ENCODE measurements at regions not wholly inside any gene's neighbourhood (a gene's known extent, or its start where the extent isn't known, plus 50 kb on each side); places are given as distances from the start of the nearest gene placed in this dataset.

- no peaks in the 10 kb centered on the region for H3K4me1 ChIP-seq
- no peaks in the 10 kb centered on the region for H3K36me3 ChIP-seq
- TF ChIP-seq CTCF (IDR thresholded peaks at IDR 0.05) (no peak), POLR2A (IDR thresholded peaks at IDR 0.05) (no peak)
- H3K9me3 ChIP-seq: no peaks in the 10 kb centered on the region
- no peak for DNase-seq
- H3K4me3 ChIP-seq (replicated peaks in 1 of 3): no peak overlapping the region
- intact Hi-C loops (cut with DNase I): no loop called here
- H3K27me3 ChIP-seq: no peaks in the 10 kb centered on the region
- WGBS, 2 donors: 23 to 46% methylated on average over 2 of the region's 2 CpGs
- no peak overlapping the region for H3K27ac ChIP-seq
Observed at GRCh38 chr3:8145661-8146060, 356.0 kb upstream of the LMCD1 start.

GRCh38 chr3:8147711-8148110 lies 353.9 kb upstream of the LMCD1 start:
- H3K27me3 ChIP-seq: no peaks in the 10 kb centered on the region
- no peaks in the 10 kb centered on the region for H3K4me1 ChIP-seq
- H3K4me3 ChIP-seq (replicated peaks in 1 of 3): no peak overlapping the region
- no peaks in the 10 kb centered on the region for H3K9me3 ChIP-seq
- intact Hi-C loops (cut with DNase I): no loop called here
- DNase-seq: no peak
- WGBS, 2 donors: 40 to 43% methylated on average over 1 of the region's 1 CpG
- TF ChIP-seq POLR2A (IDR thresholded peaks at IDR 0.05) (no peak), CTCF (IDR thresholded peaks at IDR 0.05) (no peak)
- H3K36me3 ChIP-seq: no peaks in the 10 kb centered on the region
- no peak overlapping the region for H3K27ac ChIP-seq

- Histone ChIP-seq H3K27me3 (no peaks in the 10 kb centered on the region), H3K4me3 (replicated peaks in 1 of 3) (no peak overlapping the region), H3K4me1 (no peaks in the 10 kb centered on the region), H3K27ac (no peak overlapping the region), H3K9me3 (no peaks in the 10 kb centered on the region), H3K36me3 (no peaks in the 10 kb centered on the region)
- TF ChIP-seq CTCF (IDR thresholded peaks at IDR 0.05) (no peak), POLR2A (IDR thresholded peaks at IDR 0.05) (no peak)
- WGBS, 2 donors: 66 to 67% methylated on average over 6 of the region's 6 CpGs
- intact Hi-C loops (cut with DNase I): no loop called here
- DNase-seq: no peak
Observed at GRCh38 chr3:8152821-8153418, 348.7 kb upstream of the LMCD1 start.

GRCh38 chr3:8153800-8154199 lies 347.8 kb upstream of the LMCD1 start:
- DNase-seq: no peak
- no peaks in the 10 kb centered on the region for H3K4me1 ChIP-seq
- H3K27ac ChIP-seq: no peak overlapping the region
- intact Hi-C loops (cut with DNase I): no loop called here
- TF ChIP-seq POLR2A (IDR thresholded peaks at IDR 0.05) (no peak), CTCF (IDR thresholded peaks at IDR 0.05) (no peak)
- H3K36me3 ChIP-seq: no peaks in the 10 kb centered on the region
- no peak overlapping the region for H3K4me3 ChIP-seq (replicated peaks in 1 of 3)
- H3K27me3 ChIP-seq: no peaks in the 10 kb centered on the region
- H3K9me3 ChIP-seq: no peaks in the 10 kb centered on the region

- no peaks in the 10 kb centered on the region for H3K4me1 ChIP-seq
- TF ChIP-seq CTCF (IDR thresholded peaks at IDR 0.05) (no peak), POLR2A (IDR thresholded peaks at IDR 0.05) (no peak)
Observed at GRCh38 chr3:8154617-8155016, 347.0 kb upstream of the LMCD1 start.

More at GRCh38 chr3:8154617-8155016, 347.0 kb upstream of the LMCD1 start:
- H3K36me3 ChIP-seq: no peaks in the 10 kb centered on the region
- H3K9me3 ChIP-seq: no peaks in the 10 kb centered on the region
- H3K27ac ChIP-seq: no peak overlapping the region
- 56 to 69% methylated on average over 3 of the region's 3 CpGs for whole genome bisulfite sequencing, 2 donors
- no peaks in the 10 kb centered on the region for H3K27me3 ChIP-seq
- intact Hi-C loops (cut with DNase I): no loop called here
- no peak overlapping the region for H3K4me3 ChIP-seq (replicated peaks in 1 of 3)
- DNase-seq: no peak
